Mesenchymal stem cell (in vitro differentiated cells and primary cell): ENCODE measurements at regions not wholly inside any gene's neighbourhood (a gene's known extent, or its start where the extent isn't known, plus 50 kb on each side); places are given as distances from the start of the nearest gene placed in this dataset.

ENCODE experiments used
- DNase-seq: peaks from one replicate; pipeline ENCODE4 v3.0.0-alpha.2; 2013
- H2AFZ ChIP-seq: one replicate; pipeline ENCODE4 v1.6.1; 2013; ENCODE audit warnings: low read depth, mild to moderate bottlenecking, control low read depth, inconsistent platforms, low read length, moderate library complexity
- H2AK5ac ChIP-seq: 2 replicates; pipeline ENCODE4 v1.6.1; 2013; ENCODE audit warnings: low read length, moderate library complexity, mild to moderate bottlenecking, inconsistent platforms; ENCODE audit not compliant: severe bottlenecking
- H2BK120ac ChIP-seq: one replicate; pipeline ENCODE4 v1.6.1; 2013; ENCODE audit warnings: low read depth, mild to moderate bottlenecking, inconsistent platforms, low read length, moderate library complexity
- H2BK12ac ChIP-seq, 2 experiments: one replicate each; pipeline ENCODE4 v1.6.1; 2013; ENCODE audit warnings: inconsistent platforms in 2 of 2, low read length in 2 of 2, mild to moderate bottlenecking in 2 of 2, moderate library complexity in 2 of 2, control low read depth in 1 of 2
- H2BK15ac ChIP-seq: one replicate; pipeline ENCODE4 v1.6.1; 2013; ENCODE audit warnings: mild to moderate bottlenecking, low read depth, inconsistent platforms; ENCODE audit not compliant: poor library complexity, severe bottlenecking
- H2BK5ac ChIP-seq: 2 replicates; pipeline ENCODE4 v1.6.1; 2013; ENCODE audit warnings: low read depth, mild to moderate bottlenecking, low read length, control low read depth, inconsistent platforms; ENCODE audit not compliant: poor library complexity, severe bottlenecking
- H3K14ac ChIP-seq, 2 experiments: one replicate each; pipeline ENCODE4 v1.6.1; 2013; ENCODE audit warnings: inconsistent platforms in 2 of 2, low read length in 2 of 2, control low read depth in 1 of 2, mild to moderate bottlenecking in 1 of 2, moderate library complexity in 1 of 2
- H3K18ac ChIP-seq, 2 experiments: one replicate each; pipeline ENCODE4 v1.6.1; 2013; ENCODE audit warnings: inconsistent platforms in 2 of 2, low read length in 2 of 2, control low read depth in 1 of 2, low read depth in 1 of 2, mild to moderate bottlenecking in 1 of 2
- H3K23ac ChIP-seq, 2 experiments: one replicate each; pipeline ENCODE4 v1.6.1; 2013; ENCODE audit warnings: inconsistent platforms in 2 of 2, low read length in 2 of 2, mild to moderate bottlenecking in 2 of 2, moderate library complexity in 2 of 2, control low read depth in 1 of 2
- H3K27ac ChIP-seq: 2 replicates; pipeline ENCODE4 v1.5.1; 2013; ENCODE audit warnings: mild to moderate bottlenecking, moderate library complexity, low read length, control low read depth, inconsistent platforms; ENCODE audit not compliant: poor library complexity, severe bottlenecking
- H3K27me3 ChIP-seq, 2 experiments: 2 replicates each; pipeline versions ENCODE4 v1.6.1 to v1.7.0; 2013; ENCODE audit warnings: low read length in 2 of 2, mild to moderate bottlenecking in 2 of 2, moderate library complexity in 2 of 2, control low read depth in 1 of 2, inconsistent platforms in 1 of 2; ENCODE audit not compliant: control insufficient read depth in 1 of 2, insufficient read depth in 1 of 2
- H3K36me3 ChIP-seq, 2 experiments: 2 replicates each; pipeline versions ENCODE4 v1.6.1 to v1.7.0; 2013; ENCODE audit warnings: low read length in 2 of 2, control low read depth in 1 of 2, inconsistent platforms in 1 of 2, low read depth in 1 of 2, mild to moderate bottlenecking in 1 of 2; ENCODE audit not compliant: insufficient read depth in 2 of 2, control insufficient read depth in 1 of 2
- H3K4ac ChIP-seq, 2 experiments: one replicate each; pipeline ENCODE4 v1.6.1; 2013; ENCODE audit warnings: inconsistent platforms in 2 of 2, low read length in 2 of 2, mild to moderate bottlenecking in 2 of 2, moderate library complexity in 2 of 2, control low read depth in 1 of 2, low read depth in 1 of 2
- H3K4me1 ChIP-seq: 2 replicates; pipeline ENCODE4 v1.6.1; 2013; ENCODE audit warnings: low read depth, low read length, control low read depth; ENCODE audit not compliant: control insufficient read depth, insufficient read depth
- H3K4me2 ChIP-seq: 2 replicates; pipeline ENCODE4 v1.6.1; 2013; ENCODE audit warnings: low read length, mild to moderate bottlenecking, inconsistent platforms; ENCODE audit not compliant: poor library complexity, severe bottlenecking
- H3K4me3 ChIP-seq, 2 experiments: 2 replicates each; pipeline versions ENCODE4 v1.5.1 to v1.7.0; 2013; ENCODE audit warnings: low read length in 2 of 2, mild to moderate bottlenecking in 2 of 2, control low read depth in 1 of 2, low read depth in 1 of 2; ENCODE audit not compliant: insufficient read depth in 1 of 2
- H3K79me1 ChIP-seq: replicated peaks from 2 replicates; pipeline ENCODE4 v1.6.1; 2013; ENCODE audit warnings: mild to moderate bottlenecking, control low read depth, low read length, inconsistent platforms; ENCODE audit not compliant: poor library complexity, severe bottlenecking
- H3K9ac ChIP-seq: 2 replicates; pipeline ENCODE4 v1.7.0; 2013; ENCODE audit warnings: mild to moderate bottlenecking, low read length, moderate library complexity
- H3K9me3 ChIP-seq: 2 replicates; pipeline ENCODE4 v1.7.0; 2013; ENCODE audit warnings: mild to moderate bottlenecking, low read length; ENCODE audit not compliant: control insufficient read depth
- H4K8ac ChIP-seq: one replicate; pipeline ENCODE4 v1.6.1; 2013; ENCODE audit warnings: inconsistent platforms, mild to moderate bottlenecking, low read length, moderate library complexity
- H4K91ac ChIP-seq: one replicate; pipeline ENCODE4 v1.6.1; 2013; ENCODE audit warnings: mild to moderate bottlenecking, low read length, inconsistent platforms
- WGBS: methylation state at CpG from one replicate; pipeline ENCODE4 v1.1.7; 2013; ENCODE audit warnings: mixed read lengths; 5-methylcytosine and 5-hydroxymethylcytosine counted together

- H3K9ac ChIP-seq: no peak overlapping the region
- 88% methylated on average over 1 of the region's 1 CpG for WGBS
- no peaks in the 10 kb centered on the region for H3K4me1 ChIP-seq
Observed at GRCh38 chr7:125930848-125931247, 1001.2 kb upstream of the POT1 start.

GRCh38 chr7:125927556-125927955 lies 997.9 kb upstream of the POT1 start:
- no peak overlapping the region for H2BK15ac ChIP-seq
- H3K14ac ChIP-seq: no peak overlapping the region
- no peak overlapping the region for H3K23ac ChIP-seq
- no peaks in the 10 kb centered on the region for H3K27me3 ChIP-seq
- H3K4me1 ChIP-seq: no peaks in the 10 kb centered on the region
- H3K9me3 ChIP-seq: peaks cover 3% of the 10 kb centered on the region
- no peak overlapping the region for H3K4me3 ChIP-seq
- H3K27ac ChIP-seq: no peak overlapping the region
- H3K9ac ChIP-seq: no peak overlapping the region
- no peak overlapping the region for H2AK5ac ChIP-seq
- H4K8ac ChIP-seq: no peak overlapping the region
- no peaks in the 10 kb centered on the region for H3K36me3 ChIP-seq
- no peak overlapping the region for H2AFZ ChIP-seq
- WGBS: 77% methylated on average over 2 of the region's 4 CpGs
- H2BK12ac ChIP-seq: no peak overlapping the region
- no peak overlapping the region for H3K4me2 ChIP-seq
- no peak for DNase-seq
- no peak overlapping the region for H2BK5ac ChIP-seq
- no peaks in the 10 kb centered on the region for H3K79me1 ChIP-seq
- H3K18ac ChIP-seq: no peak overlapping the region
- H3K4ac ChIP-seq: no peak overlapping the region
- H4K91ac ChIP-seq: no peak overlapping the region
- H2BK120ac ChIP-seq: no peak overlapping the region

More at GRCh38 chr7:125930848-125931247, 1001.2 kb upstream of the POT1 start:
- no peak overlapping the region for H3K4me3 ChIP-seq
- H2BK120ac ChIP-seq: no peak overlapping the region
- no peak overlapping the region for H3K18ac ChIP-seq
- no peak overlapping the region for H4K91ac ChIP-seq
- no peak for DNase-seq
- H3K23ac ChIP-seq: no peak overlapping the region
- no peak overlapping the region for H3K4ac ChIP-seq
- H2BK12ac ChIP-seq: no peak overlapping the region
- H3K27me3 ChIP-seq: no peaks in the 10 kb centered on the region
- no peak overlapping the region for H3K14ac ChIP-seq
- H3K4me2 ChIP-seq: no peak overlapping the region
- no peak overlapping the region for H4K8ac ChIP-seq
- no peak overlapping the region for H2BK5ac ChIP-seq
- no peaks in the 10 kb centered on the region for H3K36me3 ChIP-seq
- no peak overlapping the region for H2AFZ ChIP-seq
- H2AK5ac ChIP-seq: no peak overlapping the region
- H3K9me3 ChIP-seq: peaks cover 6% of the 10 kb centered on the region
- no peak overlapping the region for H2BK15ac ChIP-seq
- no peaks in the 10 kb centered on the region for H3K79me1 ChIP-seq
- H3K27ac ChIP-seq: no peak overlapping the region

- H3K9me3 ChIP-seq: no peaks in the 10 kb centered on the region
- H3K4ac ChIP-seq: no peak overlapping the region
- no peak for DNase-seq
- no peak overlapping the region for H2AFZ ChIP-seq
- no peak overlapping the region for H3K4me2 ChIP-seq
- H3K18ac ChIP-seq: no peak overlapping the region
- H4K8ac ChIP-seq: no peak overlapping the region
- WGBS: no CpG with 5 or more reads among the region's 1 CpG
- H2AK5ac ChIP-seq: no peak overlapping the region
- H2BK15ac ChIP-seq: no peak overlapping the region
- no peak overlapping the region for H2BK12ac ChIP-seq
- H3K23ac ChIP-seq: no peak overlapping the region
- no peaks in the 10 kb centered on the region for H3K27me3 ChIP-seq
- no peak overlapping the region for H4K91ac ChIP-seq
- no peaks in the 10 kb centered on the region for H3K4me1 ChIP-seq
- no peak overlapping the region for H2BK120ac ChIP-seq
- no peak overlapping the region for H3K4me3 ChIP-seq
- no peaks in the 10 kb centered on the region for H3K36me3 ChIP-seq
- H3K79me1 ChIP-seq: no peaks in the 10 kb centered on the region
- no peak overlapping the region for H3K9ac ChIP-seq
- H3K27ac ChIP-seq: no peak overlapping the region
- no peak overlapping the region for H3K14ac ChIP-seq
- H2BK5ac ChIP-seq: no peak overlapping the region
Observed at GRCh38 chr7:125926621-125927020, 997.0 kb upstream of the POT1 start.

- Histone ChIP-seq H4K8ac (no peak overlapping the region), H3K79me1 (no peaks in the 10 kb centered on the region), H3K23ac (no peak overlapping the region), H3K9me3 (no peaks in the 10 kb centered on the region), H2AK5ac (no peak overlapping the region), H2AFZ (no peak overlapping the region), H2BK15ac (no peak overlapping the region), H2BK12ac (no peak overlapping the region), H3K18ac (no peak overlapping the region), H3K4me2 (no peak overlapping the region), H3K36me3 (no peaks in the 10 kb centered on the region), H3K4me3 (no peak overlapping the region), H3K4me1 (no peaks in the 10 kb centered on the region), H2BK5ac (no peak overlapping the region), H2BK120ac (no peak overlapping the region), H3K4ac (no peak overlapping the region), H3K9ac (no peak overlapping the region), H3K27me3 (no peaks in the 10 kb centered on the region), H4K91ac (no peak overlapping the region), H3K14ac (no peak overlapping the region), H3K27ac (no peak overlapping the region)
- DNase-seq: no peak
- WGBS: 80% methylated on average over 2 of the region's 2 CpGs
Observed at GRCh38 chr7:125924037-125924436, 994.4 kb upstream of the POT1 start.
